GM10248 (cell line): ENCODE measurements at regions not wholly inside any gene's neighbourhood (a gene's known extent, or its start where the extent isn't known, plus 50 kb on each side); places are given as distances from the start of the nearest gene placed in this dataset.
"Not testable (repeated sequence)": the region's sequence is repeated elsewhere in the genome, so short reads cannot be mapped to it uniquely, and the experiment has no call there.

Experiments used
- CTCF ChIA-PET: fragments of 300-600 bp; sonication (Branson Sonifier 250); formaldehyde crosslinking; extraction: SDS; loops from one replicate; lab custom pipeline; 2021; ENCODE audit warnings: antibody characterized with exemption; lab: Yijun Ruan, JAX
- POLR2A ChIA-PET: fragments of 350-650 bp; sonication (Branson Sonifier 250); formaldehyde crosslinking; extraction: SDS; loops from one replicate; lab custom pipeline; 2020; ENCODE audit warnings: antibody characterized with exemption; lab: Yijun Ruan, JAX
- DNase-seq: peaks from one replicate; pipeline ENCODE4 v3.0.0; 2012; ENCODE audit errors: extremely low spot score
- CTCF ChIP-seq: IDR thresholded peaks from 2 replicates; pipeline ENCODE4 v1.5.1; 2012; ENCODE audit warnings: mild to moderate bottlenecking, low read depth; ENCODE audit errors: extremely low read depth, missing control alignments, control extremely low read depth

GRCh38 chr16:80253741-80254140 is 287.1 kb upstream of the DYNLRB2 start:
- TF ChIP-seq CTCF, result no peak
- CTCF ChIA-PET, result no interaction called here
- POLR2A ChIA-PET, result no interaction called here
- DNase-seq, result no peak

- POLR2A ChIA-PET, result no interaction called here
- DNase-seq, result no peak
- no peak for TF ChIP-seq CTCF
- CTCF ChIA-PET, result interaction anchor here (0.6 kb wide), 1 partner anchor 70 kb away, joined by 3 read pairs; no protein-coding TSS in a partner anchor
Observed at GRCh38 chr16:80250381-80250780, 290.4 kb upstream of the DYNLRB2 start.

- CTCF ChIA-PET, DNase-seq, POLR2A ChIA-PET: not testable (repeated sequence)
Observed at GRCh38 chr16:80243303-80243702, 297.5 kb upstream of the DYNLRB2 start.

GRCh38 chr16:80242279-80242678 is 298.5 kb upstream of the DYNLRB2 start:
- POLR2A ChIA-PET, CTCF ChIA-PET, DNase-seq: not testable (repeated sequence)

GRCh38 chr16:80233097-80233835 is 307.5 kb upstream of the DYNLRB2 start:
- ChIA-PET POLR2A (no interaction called here), CTCF (interaction anchor here (1.1 kb wide), 1 partner anchor 15 kb away, joined by 3 read pairs; no protein-coding TSS in a partner anchor)
- DNase-seq, result no peak
- TF ChIP-seq CTCF, result no peak

GRCh38 chr16:80231888-80232287 is 308.9 kb upstream of the DYNLRB2 start:
- peak; percentile 18 for DNase-seq
- ChIA-PET POLR2A (no interaction called here), CTCF (no interaction called here)
- no peak for TF ChIP-seq CTCF

- no peak for TF ChIP-seq CTCF
- POLR2A ChIA-PET, result no interaction called here
- CTCF ChIA-PET, result interaction anchor here (1.1 kb wide), 1 partner anchor 14 kb away, joined by 3 read pairs; no protein-coding TSS in a partner anchor
- DNase-seq, result no peak
Observed at GRCh38 chr16:80231121-80231520, 309.7 kb upstream of the DYNLRB2 start.
